H1 (cell line): ENCODE measurements at regions not wholly inside any gene's neighbourhood (a gene's known extent, or its start where the extent isn't known, plus 50 kb on each side); places are given as distances from the start of the nearest gene placed in this dataset.

Experiments
- BRCA1 ChIP-seq: IDR thresholded peaks from 2 replicates; pipeline ENCODE4 v1.6.1; 2012; ENCODE audit warnings: low read depth, low read length, improper control_type of control experiment
- PHF8 ChIP-seq: fragments of 200-600 bp; sonication (generic); conservative IDR thresholded peaks from 2 replicates; pipeline ENCODE4 v1.7.1; 2012; ENCODE audit warnings: low read depth, mild to moderate bottlenecking, inconsistent platforms, low read length, moderate library complexity
- POLR2AphosphoS5 ChIP-seq: IDR thresholded peaks from 2 replicates; pipeline ENCODE4 v1.6.1; 2011; ENCODE audit warnings: low read depth, low read length
- TAF7 ChIP-seq: optimal IDR thresholded peaks from 2 replicates; pipeline ENCODE3; 2011; ENCODE audit warnings: low read depth, mild to moderate bottlenecking, inconsistent platforms, low read length, moderate library complexity, borderline replicate concordance
- TF ChIP-seq, protein P1 (sequence below): IDR thresholded peaks from 2 replicates; pipeline ENCODE4 v1.6.1; 2012; ENCODE audit warnings: inconsistent platforms

DNA sequence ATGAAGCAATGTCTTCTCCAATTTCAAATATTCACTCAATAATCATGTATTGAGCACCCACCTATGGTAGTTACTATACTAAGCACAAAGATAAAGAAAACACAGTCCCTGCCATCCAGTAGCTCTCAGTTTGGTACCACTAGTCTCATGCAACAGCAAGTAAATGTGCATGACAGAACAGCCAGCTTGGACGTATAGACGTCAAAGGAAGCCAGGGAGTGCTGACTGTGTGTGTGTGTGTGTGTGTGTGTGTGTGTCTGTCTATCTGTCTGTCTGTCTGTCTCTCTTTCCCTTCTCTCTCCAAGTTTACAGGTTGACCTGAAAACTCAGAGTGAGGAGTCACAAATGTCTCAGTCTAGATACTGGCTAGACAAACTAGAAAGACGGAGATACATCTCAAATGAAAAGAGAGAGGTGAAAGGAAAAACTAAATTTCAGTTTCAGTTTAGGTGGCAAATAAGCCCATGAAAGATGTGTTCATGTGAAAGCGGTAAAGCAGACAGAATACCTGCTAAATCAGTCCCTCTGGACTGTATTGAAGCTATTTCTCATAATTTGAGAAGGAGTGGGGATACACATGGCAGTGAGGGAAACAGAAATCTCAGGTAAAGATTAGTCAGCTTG lies 141.1 kb upstream of the PTPRG start (continued):
- TF ChIP-seq TAF7 (no peak), BRCA1 (no peak), PHF8 (no peak), POLR2AphosphoS5 (no peak)
- TF ChIP-seq, protein P1, sequence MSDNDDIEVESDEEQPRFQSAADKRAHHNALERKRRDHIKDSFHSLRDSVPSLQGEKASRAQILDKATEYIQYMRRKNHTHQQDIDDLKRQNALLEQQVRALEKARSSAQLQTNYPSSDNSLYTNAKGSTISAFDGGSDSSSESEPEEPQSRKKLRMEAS: no peak
